ENCODE measurements at regions not wholly inside any gene's neighbourhood (a gene's known extent, or its start where the extent isn't known, plus 50 kb on each side); places are given as distances from the start of the nearest gene placed in this dataset.
"Not testable (repeated sequence)": the region's sequence is repeated elsewhere in the genome, so short reads cannot be mapped to it uniquely, and the experiment has no call there.

DNA sequence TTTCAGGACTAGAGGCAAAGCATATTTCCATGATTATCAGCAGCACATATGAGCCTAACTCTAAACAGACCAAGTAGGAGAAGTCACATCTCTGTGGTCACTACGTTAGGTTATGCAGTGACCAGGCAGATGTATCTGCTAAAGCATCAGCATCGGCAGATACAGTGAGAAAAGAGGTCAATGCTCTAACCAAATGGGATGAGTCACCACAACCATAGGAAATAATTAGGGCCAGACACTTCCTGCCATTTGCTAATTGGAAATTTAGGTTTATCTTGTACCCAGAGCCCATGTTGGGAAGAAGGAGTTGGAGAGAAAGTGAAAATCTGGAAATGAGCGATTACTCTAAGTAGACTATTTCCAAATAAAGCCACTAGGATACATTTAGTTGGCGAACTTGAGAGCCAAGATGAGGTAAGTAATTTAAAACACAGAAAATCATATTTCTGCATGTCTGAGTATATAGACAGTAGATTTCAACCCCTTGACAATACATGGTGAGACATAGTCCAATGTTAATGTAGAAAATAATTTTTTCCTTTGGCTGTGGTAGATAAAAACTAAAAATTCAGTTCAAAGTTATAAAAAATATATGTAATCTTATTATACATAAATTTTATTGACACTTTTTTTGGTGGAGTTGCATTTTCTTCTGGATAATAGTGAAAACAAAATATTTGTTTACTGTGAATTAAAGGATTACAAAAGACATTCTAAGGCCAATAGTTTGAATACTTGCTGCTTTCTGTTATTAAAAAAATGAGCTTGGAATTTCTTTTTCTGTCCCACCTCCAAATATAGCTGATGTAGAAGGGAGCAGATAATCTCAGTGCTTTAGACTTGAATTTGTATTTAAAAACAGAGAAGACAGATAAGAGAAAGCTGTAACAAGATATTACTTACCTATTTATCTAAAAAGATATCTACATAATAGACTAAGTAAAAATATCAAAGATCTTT lies 104.4 kb upstream of the CSNK1A1L start:
- no peak for ATAC-seq

DNA sequence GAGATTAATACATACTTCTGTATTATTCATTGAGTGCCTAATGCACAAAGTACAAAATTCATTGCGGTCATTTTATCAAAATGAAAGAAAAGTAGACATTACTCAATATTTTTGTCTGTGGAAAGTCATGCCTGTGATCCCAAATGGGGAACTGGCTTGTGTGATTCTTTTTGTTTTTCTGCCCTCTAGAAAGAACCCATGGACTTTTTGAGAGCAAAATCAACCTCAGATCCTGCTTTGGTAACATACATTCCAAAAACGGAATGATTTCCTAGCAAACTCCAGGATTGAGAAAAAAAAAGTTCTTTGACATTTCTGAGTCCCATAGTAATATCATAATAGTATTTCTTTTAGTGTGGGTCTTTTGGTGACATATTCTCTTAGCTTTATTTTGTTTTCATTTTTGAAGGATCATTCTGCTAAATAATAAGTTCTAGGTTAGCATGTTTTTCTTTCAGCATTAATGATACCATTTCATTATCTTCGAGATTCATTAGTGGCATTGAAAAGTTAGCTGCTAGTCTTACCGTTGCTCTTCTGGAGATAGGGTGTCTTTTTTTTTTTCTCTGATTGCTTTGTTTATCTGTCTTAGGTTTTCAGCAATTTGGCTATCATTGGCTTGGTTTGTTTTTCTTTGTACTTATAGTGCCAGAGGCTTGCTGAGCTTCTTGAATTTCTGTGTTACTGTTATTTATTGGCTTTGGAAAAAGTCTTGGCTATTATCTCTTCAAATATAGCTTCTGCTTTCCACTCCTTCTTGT lies 102.4 kb upstream of the CSNK1A1L start:
- no peak for ATAC-seq

DNA sequence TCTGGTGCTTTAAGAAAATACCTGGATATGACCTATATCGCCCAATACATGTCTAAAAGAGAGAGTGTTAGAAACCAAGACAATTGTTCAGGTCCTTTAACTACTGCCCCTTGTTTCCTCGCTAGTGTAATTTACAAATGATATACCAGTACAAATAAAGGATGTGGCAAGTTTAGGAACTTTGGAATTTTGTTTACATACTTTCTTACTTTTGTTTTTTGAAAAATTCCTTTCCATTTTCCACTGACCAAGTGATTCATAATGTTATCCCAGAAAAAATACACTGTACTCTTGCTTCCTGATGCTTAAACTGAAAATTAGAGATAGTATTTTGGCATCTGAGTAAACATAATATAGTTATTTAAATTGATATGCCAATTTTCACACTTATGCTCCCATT lies 96.8 kb upstream of the CSNK1A1L start:
- ATAC-seq: no peak

DNA sequence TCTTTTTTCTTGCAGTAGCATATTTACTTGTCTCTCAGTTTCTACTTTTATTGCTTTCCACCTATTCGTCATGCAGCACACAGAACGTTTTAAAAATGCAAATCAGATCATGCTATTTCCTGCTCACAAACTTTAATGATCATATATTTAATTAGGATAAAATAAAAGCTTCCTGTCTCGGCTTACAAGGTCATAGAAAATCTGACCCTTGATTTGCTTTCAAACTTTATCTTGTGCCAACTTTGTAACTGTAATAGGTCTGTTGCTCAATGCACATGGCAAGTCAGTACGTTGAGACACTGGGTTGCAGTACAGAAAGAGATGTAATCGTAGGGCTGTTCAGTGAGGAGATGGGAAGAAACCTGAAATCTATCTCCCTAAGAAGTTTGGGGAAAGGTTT lies 95.6 kb upstream of the CSNK1A1L start:
- ATAC-seq: no peak

DNA sequence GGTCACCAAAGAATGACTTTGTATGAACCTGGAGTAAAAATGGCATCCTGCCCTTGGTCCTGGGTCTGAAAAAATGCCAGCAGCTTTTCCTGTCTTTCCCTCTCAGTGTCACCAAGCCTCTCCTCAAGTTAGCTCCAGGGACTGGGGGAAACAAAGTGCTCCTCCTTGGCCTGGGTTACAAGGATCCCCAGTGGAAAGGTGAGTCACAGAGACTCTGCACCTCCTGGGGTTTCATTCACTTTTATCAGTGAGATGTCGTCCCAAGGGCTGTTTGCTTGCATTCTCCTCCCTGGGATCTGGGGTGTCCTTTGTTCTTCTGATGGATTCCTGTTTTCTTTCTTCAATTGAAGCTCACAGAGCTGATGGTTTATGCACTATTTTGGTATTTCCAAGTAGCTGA lies 93.2 kb upstream of the CSNK1A1L start:
- no peak for ATAC-seq

DNA sequence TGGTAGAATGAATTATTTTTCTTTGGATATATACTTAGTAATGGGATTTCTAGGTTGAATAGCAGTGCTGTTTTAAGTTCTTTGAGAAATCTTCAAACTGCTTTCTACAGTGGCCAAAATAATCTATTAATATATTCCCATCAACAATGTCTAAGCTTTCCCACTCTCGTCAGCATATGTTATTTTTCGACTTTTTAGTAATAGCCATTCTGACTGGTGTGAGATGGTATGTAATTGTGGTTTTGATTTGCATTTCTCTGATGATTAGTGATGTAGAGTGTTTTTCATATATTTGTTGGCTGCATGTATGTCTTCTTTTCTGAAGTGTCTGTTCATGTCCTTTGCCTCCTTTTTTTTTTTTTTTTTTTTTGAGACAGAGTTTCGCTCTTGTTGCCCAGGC lies 90.2 kb upstream of the CSNK1A1L start:
- no peak for ATAC-seq

DNA sequence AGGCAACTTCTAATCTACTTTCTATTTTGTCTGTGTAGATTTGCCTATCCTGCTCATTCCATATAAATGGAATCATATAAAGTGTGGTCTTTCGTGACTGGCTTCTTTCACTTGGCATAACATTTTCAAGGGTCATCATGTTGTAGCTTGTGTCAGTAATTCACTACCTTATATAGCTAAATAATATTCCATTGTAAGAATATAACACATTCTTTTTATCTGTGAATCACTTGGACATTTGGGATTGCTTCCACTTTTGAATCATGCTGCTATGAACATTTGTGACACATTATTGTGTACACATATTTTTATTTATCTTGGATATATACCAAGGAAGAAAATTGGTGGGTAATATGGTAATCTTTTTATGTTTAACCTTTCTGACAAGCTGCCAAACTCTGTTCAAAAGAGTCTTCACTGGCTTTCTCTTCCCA lies 89.0 kb upstream of the CSNK1A1L start:
- no peak for ATAC-seq

DNA sequence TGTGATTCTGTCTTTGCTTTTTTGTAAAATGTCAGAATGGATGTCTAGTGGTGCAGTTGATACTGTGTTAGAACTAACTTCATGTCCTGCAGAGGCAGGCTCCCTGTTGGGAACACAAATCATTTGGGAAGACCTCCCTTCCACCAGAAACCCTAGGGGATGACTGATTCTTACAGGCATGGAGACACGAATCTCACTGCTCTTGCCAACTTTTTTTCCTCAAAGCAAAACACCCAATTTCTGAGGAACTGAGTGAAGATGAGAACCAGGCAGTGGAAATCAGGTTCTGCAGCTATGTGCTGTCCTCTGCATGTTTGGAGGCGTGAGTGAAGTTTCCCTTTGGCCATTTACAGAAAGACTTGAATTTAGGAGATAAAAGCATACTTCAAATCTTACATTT lies 87.5 kb upstream of the CSNK1A1L start:
- no peak for ATAC-seq

DNA sequence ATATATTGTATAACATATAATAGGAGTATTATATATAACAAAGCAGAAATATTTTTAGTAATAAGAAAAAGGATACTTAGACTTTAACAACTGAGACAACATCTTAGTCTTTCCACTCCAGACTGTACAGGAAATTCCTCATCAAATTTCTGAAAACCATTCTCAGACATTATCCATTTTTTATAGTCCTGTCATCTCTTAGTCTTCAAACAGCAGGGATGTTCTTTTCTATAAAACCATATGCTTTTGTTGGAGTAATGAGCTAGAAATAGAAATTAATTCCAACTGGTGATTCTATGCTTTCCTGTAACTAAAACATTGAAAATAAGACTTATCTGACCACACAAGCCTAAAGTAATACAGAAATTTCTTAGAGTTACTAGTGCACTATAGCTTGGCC lies 82.2 kb upstream of the CSNK1A1L start:
- ATAC-seq: no peak

DNA sequence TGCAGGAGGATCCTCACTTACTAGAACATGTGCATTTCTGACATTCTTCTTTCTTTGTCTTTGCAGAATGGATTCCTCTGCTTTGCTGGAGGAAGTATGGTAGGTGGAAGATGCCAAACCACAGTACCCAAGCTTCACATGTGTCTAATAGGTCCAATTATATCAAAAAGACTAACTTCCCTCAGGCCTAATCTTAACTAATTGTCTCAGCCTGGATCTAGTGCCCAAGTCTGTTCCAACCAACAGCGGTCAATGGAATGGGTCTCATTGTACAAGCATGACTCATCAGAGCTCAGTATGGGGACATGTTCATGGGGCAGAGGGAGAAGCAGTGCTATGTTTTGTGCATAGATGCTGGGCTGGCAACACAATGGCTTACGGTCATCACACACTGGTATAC lies 81.6 kb upstream of the CSNK1A1L start:
- no peak for ATAC-seq

DNA sequence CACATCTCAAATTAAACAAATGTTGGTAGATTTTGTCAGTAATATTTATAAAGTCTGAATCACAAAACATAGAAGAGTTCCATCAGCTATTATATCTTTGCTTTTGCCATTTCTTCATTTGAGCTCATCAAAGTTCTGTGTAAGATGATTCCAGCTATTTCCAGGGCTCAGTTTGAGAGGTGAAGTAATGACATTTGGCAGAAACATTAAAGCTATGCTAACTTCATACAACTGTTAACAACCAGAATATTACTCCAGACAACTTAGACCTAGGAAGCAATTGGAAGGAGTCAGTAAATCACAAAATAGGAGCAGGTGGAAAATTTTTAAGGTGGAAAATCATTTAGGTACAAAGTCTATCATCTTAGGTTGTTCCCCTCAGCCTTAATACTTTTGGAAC lies 76.2 kb upstream of the CSNK1A1L start:
- no peak for ATAC-seq

DNA sequence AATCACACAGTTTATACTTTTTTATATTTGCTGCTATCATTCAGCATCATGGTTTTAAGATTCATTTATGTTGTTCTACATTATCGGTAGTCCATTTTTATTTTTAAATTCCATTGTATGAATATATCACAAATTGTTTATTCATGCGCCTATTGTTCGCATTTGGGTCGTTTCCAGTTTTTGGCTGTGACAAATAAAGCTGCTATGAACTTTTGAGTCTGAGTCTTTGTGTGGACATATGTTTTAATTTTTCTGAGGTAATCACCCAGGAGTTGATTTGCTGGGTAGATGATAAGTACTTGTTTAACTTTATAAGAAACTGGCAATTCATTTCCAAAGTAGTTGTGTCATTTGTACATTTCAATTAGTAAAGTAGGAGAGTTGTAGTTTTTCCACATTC lies 74.2 kb upstream of the CSNK1A1L start:
- no peak for ATAC-seq

DNA sequence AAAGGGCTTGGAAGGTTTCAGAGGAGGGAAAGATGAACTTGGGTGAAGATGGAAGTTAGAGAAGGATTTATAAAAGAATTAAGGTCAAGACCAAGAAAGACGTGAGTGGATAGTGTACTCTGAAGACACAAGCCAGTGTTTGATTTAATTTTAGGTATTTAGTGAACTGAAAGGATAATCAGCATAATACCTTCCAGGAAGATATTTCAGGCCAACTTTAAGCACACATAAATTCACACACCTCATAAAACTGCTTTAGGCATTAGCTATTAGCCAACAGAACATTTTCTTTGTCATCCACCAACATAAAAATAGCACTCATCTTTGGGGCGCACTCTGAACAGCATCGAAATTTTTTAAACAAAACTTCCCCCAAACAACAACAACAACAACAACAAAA lies 71.7 kb upstream of the CSNK1A1L start:
- ATAC-seq: no peak

DNA sequence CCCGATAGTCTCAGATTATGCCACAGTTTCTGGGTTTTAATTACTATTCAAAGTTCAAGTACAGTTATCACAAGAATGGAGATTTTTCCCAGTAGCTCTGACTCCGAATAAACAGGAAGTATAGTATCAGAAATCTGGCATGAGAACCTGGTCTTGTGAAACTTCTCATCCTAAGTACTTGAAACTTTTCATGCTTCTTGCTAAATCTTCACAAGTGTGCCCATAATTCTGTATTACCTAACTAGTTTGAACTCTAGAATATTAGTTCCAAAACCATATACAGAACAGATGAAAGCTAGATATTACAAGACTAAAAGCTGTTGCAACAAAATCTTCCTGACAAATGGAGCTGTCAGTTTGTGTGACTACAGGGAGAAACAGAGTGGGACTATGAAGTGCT lies 70.5 kb upstream of the CSNK1A1L start:
- no peak for ATAC-seq

DNA sequence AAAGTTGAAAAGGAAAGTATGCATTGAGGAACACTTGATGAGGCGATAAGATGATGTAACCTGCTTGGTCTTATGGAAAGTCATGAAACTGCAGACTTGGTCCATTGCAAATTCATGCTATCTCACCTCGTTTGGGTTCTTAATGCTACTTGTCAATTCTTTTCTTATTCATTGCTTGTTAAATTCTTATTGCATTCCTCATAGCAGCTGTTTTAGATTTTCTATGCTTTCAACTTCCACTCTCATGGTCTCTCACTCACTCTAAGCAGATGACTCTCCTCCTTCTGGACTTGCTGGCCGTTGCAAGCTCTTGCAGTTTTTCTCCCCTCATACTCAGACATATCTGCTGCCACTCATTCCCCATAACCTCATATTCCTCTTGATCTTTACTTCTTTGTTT lies 67.8 kb upstream of the CSNK1A1L start:
- ATAC-seq: no peak

DNA sequence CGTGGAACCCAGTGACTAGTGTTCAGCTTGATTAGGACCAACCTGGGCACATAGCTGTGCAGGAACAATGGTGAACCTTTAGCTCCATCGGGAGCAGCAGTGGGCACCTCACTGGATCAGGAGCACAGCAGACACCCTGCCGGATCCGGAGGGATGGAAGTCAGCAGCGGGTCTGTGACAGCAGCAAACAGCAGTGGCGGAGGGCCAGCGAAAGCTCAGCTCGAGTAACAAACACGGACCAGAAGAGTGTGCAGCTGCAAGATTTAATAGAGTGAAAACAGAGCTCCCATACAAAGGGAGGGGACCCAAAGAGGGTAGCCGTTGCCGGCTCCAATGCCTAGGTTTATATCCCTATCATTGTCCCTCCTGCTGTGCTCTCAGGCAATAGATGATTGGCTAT lies 66.8 kb upstream of the CSNK1A1L start:
- not testable (repeated sequence) for ATAC-seq

DNA sequence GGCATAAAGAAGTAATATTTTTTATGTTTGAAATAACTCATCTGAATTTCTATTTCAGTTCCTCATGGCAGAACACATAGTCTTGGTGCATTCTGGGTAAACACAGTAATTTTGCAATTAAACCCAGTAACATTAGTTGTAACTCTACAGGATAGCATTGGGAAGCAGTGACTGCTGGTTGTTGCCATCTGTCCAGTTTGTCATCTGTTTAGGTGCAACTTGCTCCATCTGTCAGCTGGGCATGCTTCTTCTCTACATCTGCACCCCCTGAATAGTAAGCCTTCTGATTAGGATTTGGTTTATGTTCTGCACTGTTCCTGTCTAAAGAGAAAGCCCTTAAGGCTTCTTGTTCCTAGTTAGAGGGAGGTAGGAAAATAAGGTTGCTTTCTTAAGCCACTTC lies 63.5 kb upstream of the CSNK1A1L start:
- ATAC-seq: no peak

DNA sequence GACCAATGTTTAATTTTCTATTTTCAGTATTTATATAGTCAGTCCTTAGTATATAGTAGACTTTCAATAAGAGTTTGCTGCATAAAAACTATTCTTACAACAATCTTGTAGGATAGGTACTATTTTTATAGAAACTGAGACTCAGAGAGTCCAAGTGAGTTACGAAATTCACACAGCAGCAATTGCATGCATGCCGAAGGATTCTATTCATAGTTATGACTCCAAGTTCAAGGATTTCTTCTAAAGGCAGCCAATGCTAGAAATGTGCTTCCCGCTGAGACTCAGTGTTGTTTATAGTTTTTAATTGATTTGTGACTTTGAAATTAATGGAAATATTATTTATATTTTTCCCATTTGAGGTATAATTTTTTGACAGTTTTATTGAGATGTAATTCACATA lies 62.7 kb upstream of the CSNK1A1L start:
- ATAC-seq: no peak

DNA sequence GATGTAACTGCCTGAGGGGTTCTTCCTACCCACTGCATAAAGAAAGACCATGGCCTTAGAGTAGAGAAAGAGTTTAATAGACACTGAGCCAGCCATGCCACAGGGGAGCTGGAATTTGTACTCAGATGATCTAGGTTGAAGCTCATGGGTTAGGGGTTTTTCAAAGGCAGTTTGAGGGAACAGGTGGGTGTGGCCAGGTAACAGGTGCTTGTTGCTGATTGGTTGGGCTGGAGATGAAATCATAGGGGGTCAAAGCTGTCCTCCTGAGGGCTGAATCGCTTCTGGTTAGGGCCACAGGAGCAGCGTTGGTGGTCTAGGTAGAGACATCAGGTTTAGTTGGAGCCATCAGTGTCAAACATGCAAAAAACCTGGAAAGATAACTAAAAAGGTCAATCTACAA lies 59.2 kb upstream of the CSNK1A1L start:
- ATAC-seq: no peak

DNA sequence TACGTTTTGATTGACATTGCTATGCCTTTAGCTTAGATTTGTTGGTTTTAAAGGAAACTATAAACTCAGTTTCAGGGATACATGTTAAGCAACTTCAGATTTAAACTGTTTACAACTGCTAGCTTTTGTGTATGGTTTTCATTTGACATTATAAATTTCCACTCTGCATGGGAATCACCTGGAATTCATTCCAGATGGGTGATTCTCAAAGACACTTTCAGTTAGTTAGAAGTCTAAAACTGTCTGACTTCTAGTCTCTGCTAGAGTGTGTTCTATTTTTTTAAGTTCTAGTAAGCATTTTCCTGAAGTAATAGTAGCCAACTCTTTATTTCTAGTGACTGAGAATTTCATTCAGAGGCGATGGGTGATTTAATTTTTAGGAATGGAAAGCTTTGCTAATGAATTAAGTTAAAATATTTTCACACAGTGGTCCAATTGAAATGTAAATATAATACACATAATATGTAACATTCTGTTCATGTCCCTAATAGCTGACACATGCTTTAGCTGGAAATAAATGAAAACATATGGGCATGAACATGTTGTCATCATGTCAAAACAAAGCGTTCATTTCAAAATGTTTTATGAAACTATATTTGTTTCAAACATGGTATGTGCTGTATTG lies 58.3 kb upstream of the CSNK1A1L start:
- ATAC-seq: no peak

DNA sequence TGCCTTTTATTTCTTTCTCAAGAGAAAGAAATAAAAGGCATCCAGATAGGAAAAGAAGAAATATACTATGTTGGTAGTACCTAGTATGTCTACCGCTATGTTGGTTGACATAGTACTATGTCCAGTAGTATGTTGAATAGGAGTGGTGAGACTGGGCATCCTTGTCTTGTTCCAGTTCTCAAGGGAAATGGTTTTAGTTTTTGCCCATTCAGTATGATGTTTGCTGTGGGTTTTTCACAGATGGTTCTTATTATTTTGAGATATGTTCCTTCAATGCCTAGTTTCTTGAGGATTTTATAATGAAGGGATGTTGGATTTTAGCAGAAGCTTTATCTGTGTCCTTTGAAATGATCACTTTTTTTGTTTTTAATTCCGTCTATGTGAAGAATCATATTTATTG lies 53.0 kb upstream of the CSNK1A1L start:
- ATAC-seq: no peak

DNA sequence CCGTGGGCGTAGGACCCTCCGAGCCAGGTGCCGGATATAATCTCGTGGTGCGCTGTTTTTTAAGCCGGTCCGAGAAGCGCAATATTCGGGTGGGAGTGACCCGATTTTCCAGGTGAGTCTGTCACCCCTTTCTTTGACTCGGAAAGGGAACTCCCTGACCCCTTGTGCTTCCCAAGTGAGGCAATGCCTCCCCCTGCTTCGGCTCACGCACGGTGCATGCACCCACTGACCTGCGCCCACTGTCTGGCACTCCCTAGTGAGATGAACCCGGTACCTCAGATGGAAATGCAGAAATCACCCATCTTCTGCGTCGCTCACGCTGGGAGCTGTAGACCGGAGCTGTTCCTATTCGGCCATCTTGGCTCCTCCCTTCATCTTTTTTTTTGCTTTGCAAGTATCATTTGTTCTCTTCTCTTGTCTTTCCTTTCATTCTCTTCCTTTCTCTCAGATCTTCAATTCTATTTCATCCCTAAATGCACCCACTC lies 50.2 kb upstream of the CSNK1A1L start:
- not testable (repeated sequence) for ATAC-seq

All from esophagus mucosa (tissue), 1 donor.